Chondrocyte (in vitro differentiated cells): ENCODE measurements at regions not wholly inside any gene's neighbourhood (a gene's known extent, or its start where the extent isn't known, plus 50 kb on each side); places are given as distances from the start of the nearest gene placed in this dataset.

ENCODE experiments used
- DNase-seq: peaks from one replicate; pipeline ENCODE4 v3.0.0; 2021; ENCODE audit warnings: mixed read lengths, low spot score
- H3K27ac Mint-ChIP-seq: one replicate; pipeline ENCODE4 v1.8.0; 2021; ENCODE audit warnings: mild to moderate bottlenecking, moderate library complexity, mixed read lengths; ENCODE audit not compliant: unreplicated experiment
- H3K27me3 Mint-ChIP-seq: 2 replicates; pipeline ENCODE4 v1.8.0; 2021; ENCODE audit warnings: low read depth, mixed read lengths
- H3K36me3 Mint-ChIP-seq: 2 replicates; pipeline ENCODE4 v1.8.0; 2021; ENCODE audit warnings: low read depth, mixed read lengths
- H3K4me1 Mint-ChIP-seq: 2 replicates; pipeline ENCODE4 v1.8.0; 2021; ENCODE audit warnings: low read depth, mild to moderate bottlenecking, mixed read lengths
- H3K4me3 Mint-ChIP-seq: one replicate; pipeline ENCODE4 v1.8.0; 2021; ENCODE audit warnings: mild to moderate bottlenecking, moderate library complexity, mixed read lengths; ENCODE audit not compliant: unreplicated experiment
- H3K9me3 Mint-ChIP-seq: 2 replicates; pipeline ENCODE4 v1.8.0; 2021; ENCODE audit warnings: low read depth, mixed read lengths
- CTCF ChIP-seq: fragments of 200-600 bp; sonication (generic); IDR thresholded peaks from 2 replicates; pipeline ENCODE4 v1.5.0; 2021; ENCODE audit warnings: antibody characterized with exemption, mild to moderate bottlenecking, moderate library complexity

- DNase-seq: peak; percentile 65
- Mint-ChIP-seq H3K27me3 (peaks cover 12% of the 10 kb centered on the region), H3K27ac (no peak overlapping the region), H3K4me1 (peaks cover 12% of the 10 kb centered on the region), H3K9me3 (no peaks in the 10 kb centered on the region), H3K36me3 (no peaks in the 10 kb centered on the region), H3K4me3 (no peak overlapping the region)
- no peak for TF ChIP-seq CTCF
Measured at GRCh38 chr2:10224734-10225133, 78.0 kb upstream of the HPCAL1 start.

- TF ChIP-seq CTCF: no peak
- peaks cover 10% of the 10 kb centered on the region for H3K27me3 Mint-ChIP-seq
- peaks cover 12% of the 10 kb centered on the region for H3K4me1 Mint-ChIP-seq
- H3K4me3 Mint-ChIP-seq: no peak overlapping the region
- no peaks in the 10 kb centered on the region for H3K36me3 Mint-ChIP-seq
- no peaks in the 10 kb centered on the region for H3K9me3 Mint-ChIP-seq
- H3K27ac Mint-ChIP-seq: no peak overlapping the region
- DNase-seq: peak; percentile 67
Measured at GRCh38 chr2:10225291-10226037, 77.2 kb upstream of the HPCAL1 start.

- peaks cover 10% of the 10 kb centered on the region for H3K27me3 Mint-ChIP-seq
- no peaks in the 10 kb centered on the region for H3K9me3 Mint-ChIP-seq
- peaks cover 6% of the 10 kb centered on the region for H3K4me1 Mint-ChIP-seq
- no peak overlapping the region for H3K4me3 Mint-ChIP-seq
- H3K27ac Mint-ChIP-seq: no peak overlapping the region
- H3K36me3 Mint-ChIP-seq: no peaks in the 10 kb centered on the region
- TF ChIP-seq CTCF: no peak
- peak; percentile 62 for DNase-seq
Measured at GRCh38 chr2:10226038-10226724, 76.5 kb upstream of the HPCAL1 start.

GRCh38 chr2:10228611-10229365, 73.9 kb upstream of the HPCAL1 start:
- H3K36me3 Mint-ChIP-seq: no peaks in the 10 kb centered on the region
- no peak for TF ChIP-seq CTCF
- DNase-seq: peak; percentile 70
- H3K4me3 Mint-ChIP-seq: no peak overlapping the region
- peaks cover 4% of the 10 kb centered on the region for H3K27me3 Mint-ChIP-seq
- no peaks in the 10 kb centered on the region for H3K9me3 Mint-ChIP-seq
- no peak overlapping the region for H3K27ac Mint-ChIP-seq
- no peaks in the 10 kb centered on the region for H3K4me1 Mint-ChIP-seq

GRCh38 chr2:10229462-10230099, 73.1 kb upstream of the HPCAL1 start:
- H3K4me1 Mint-ChIP-seq: no peaks in the 10 kb centered on the region
- DNase-seq: peak; percentile 73
- no peak for TF ChIP-seq CTCF
- no peak overlapping the region for H3K4me3 Mint-ChIP-seq
- H3K36me3 Mint-ChIP-seq: no peaks in the 10 kb centered on the region
- peaks cover 5% of the 10 kb centered on the region for H3K27me3 Mint-ChIP-seq
- no peak overlapping the region for H3K27ac Mint-ChIP-seq
- H3K9me3 Mint-ChIP-seq: no peaks in the 10 kb centered on the region
